Glomerular visceral epithelial cell (primary cell): ENCODE measurements at regions not wholly inside any gene's neighbourhood (a gene's known extent, or its start where the extent isn't known, plus 50 kb on each side); places are given as distances from the start of the nearest gene placed in this dataset.
"Not testable (repeated sequence)": the region's sequence is repeated elsewhere in the genome, so short reads cannot be mapped to it uniquely, and the experiment has no call there.

Experiments
- DNase-seq: peaks from one replicate; pipeline ENCODE4 v3.0.0-alpha.2; 2016; ENCODE audit errors: extremely low spot score

DNA sequence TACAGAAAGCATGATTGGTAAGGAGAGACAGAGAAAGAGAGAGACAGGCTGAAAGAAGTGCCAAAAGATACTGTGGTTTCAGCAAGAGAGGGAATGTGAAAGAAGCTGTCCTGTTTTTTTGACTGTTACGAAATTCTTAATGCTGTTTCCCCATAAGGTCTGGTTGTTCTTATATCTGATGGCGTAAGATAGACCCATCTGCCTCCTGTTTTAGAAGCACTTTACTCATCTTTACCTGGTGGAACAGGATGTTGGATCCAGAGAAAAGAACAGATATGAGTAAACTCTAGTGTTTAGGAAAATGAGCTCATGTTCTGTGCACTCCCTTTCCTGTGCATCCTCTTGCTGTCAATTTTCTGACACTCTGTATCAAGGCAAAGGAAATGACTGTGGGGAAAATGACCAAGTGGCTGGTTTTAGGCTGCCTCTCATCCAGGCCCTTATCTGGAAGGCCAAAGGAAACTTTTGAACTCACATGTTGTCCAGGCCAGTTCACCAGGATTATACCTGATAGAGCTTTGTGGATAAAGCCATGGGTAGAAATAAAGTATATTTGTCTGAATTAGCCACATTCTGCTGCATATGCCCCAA is 311.7 kb upstream of the HTR2C start:
- no peak for DNase-seq

- not testable (repeated sequence) for DNase-seq
These were observed 313.5 kb upstream of the HTR2C start for GRCh38 chrX:114270371-114270770.

DNA sequence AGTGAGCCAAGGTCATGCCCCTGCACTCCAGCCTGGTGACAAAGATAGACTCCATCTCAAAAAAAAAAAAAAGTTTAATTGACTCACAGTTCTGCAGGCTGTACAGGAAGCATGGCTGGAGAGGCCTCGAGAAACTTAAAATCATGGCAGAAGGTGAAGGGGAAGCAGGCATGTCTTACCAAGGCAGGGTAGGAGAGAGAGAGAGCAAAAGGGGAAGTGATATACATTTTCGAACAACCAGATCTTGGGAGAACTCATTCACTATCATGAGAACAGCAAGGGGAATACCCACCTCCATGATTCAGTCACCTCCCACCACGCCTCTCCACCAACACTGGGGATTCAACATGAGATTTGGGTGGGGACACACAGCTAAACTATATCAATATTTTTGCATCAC is 315.2 kb upstream of the HTR2C start:
- DNase-seq, result no peak

DNA sequence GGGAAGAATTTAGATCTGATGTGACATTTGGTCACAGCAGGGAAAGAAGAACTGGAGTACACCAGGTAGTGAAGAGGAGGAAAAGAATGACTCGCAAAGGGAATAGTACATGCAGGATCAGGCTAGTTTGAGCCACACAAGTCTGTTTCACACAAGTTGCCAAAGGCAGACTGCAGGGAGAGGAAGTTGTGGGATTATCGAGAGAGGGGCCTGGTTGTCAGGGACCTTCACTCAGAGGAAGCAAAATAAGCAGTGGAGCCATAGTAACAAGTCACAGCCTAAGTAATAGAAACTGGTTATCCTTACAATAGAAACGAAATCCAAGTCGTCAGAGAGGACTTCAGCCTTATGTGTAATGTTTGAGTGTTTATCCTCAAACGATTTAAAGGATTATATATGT is 316.7 kb upstream of the HTR2C start:
- DNase-seq, result no peak

GRCh38 chrX:114252186-114252585 is 331.7 kb upstream of the HTR2C start:
- no peak for DNase-seq

GRCh38 chrX:114251575-114251974 is 332.3 kb upstream of the HTR2C start:
- no peak for DNase-seq

GRCh38 chrX:114221445-114221844 is 362.4 kb upstream of the HTR2C start:
- DNase-seq, result no peak

DNA sequence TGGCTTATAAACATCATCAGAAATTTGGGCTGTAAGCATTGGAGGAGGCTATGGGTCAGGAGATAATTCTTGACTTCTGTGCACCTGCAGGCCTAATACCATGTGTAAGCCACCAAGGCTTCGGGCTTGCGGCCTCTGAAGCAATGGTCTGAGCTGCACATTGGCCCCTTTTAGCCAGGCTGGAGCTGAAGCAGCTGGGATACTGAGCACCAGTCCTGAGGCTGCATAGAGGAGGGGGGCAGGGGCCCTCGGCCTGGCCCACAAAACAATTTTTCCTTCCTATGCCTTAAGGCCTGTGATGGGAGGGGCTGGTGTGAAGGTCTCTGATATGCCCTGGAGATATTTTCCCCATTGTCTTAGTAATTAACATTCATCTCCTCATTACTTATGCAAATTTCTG is 373.0 kb upstream of the HTR2C start:
- DNase-seq, result no peak

DNA sequence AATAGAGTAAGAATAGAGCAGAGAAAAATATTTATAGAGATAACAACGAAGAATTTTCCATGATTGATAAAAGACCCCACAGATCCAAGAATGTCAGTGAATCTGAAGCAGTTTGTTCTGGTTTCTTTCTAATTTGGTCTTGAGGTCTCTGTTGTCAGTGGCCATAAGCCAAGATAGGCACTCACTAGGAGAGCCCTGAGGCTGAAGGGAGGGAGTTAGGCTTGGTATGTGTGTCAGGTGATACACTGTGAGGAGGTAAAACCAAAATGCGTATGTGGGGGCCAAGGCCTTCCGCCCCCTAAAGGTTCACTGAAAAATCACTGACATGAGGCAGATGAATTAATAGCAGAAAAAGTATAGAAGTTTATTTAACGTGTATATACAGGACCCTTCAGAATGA is 382.3 kb upstream of the HTR2C start:
- DNase-seq, result no peak

DNA sequence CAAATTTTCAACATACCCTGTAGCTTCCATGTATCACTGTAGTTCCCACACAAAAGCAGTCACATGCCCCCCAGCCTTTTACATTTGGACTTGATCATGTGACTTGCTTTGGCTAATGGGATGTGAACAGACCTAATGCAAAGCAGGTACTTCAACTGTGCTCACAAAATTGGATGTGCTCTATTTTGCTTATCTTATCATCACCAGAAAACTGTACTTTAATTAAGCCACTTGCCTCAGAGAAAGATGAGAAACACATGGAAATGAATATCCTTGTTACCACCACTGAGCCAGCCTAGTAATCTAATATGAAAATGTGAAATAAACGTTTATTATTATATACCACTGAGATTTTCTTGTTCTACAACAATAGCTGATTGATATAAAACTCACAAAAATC is 402.7 kb upstream of the HTR2C start:
- no peak for DNase-seq

DNA sequence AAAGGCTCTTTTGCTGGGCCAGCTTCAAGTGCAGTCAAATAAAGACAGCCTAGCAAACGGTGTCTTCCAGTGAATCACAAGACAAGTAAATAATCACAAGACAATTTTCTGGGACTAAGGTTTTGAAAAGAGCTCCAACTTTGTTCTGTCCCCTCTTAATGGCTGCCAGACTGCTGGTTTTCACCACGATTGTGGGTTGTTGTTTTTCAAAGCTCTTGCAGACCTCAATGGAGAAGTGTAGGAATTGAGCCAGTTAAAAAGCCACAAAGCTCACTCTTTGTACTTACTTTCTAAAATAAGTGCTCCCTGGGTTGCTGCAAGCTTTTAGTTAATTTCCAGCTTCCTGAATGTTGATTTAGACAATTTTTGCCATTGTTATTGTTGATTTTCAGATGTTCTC is 405.8 kb upstream of the HTR2C start:
- no peak for DNase-seq

GRCh38 chrX:114167276-114167675 is 416.6 kb upstream of the HTR2C start:
- DNase-seq, result not testable (repeated sequence)

DNA sequence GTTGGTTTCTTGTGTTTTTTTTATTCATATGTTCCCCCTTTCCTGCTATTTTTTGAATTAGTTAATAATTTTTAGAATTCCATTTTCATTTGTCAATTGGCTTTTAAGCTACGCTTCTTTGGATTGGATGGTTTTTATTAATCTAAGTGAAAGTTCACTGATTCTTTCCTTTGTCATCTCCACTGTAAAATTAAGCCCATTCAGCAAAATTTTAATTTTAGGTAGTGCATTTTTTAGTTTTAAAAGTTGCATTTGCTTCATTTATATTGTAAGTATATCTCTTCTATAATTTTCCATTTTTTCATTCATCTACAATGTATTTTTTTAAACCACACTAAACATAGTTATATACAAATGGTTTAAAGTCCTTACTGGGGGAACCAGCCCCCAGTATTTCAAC is 417.3 kb upstream of the HTR2C start:
- DNase-seq, result no peak

DNA sequence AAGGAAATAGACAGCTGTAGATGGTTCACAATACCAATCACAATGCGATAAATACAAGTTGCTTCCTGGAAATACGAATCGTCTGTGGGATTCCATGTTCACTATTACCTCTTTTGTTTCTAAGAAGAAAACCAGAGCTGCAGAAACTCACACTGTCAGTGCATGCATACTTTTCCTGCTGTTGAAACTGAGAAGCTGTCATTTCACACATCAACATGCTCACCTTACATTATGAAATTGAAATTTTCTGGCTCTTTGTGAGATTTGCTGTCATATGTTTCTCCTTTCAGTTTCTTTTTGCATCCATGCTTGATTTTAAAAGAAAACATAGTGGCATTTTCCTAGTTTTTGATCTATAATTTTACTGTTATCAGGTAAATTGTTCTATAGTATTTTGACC is 418.3 kb upstream of the HTR2C start:
- no peak for DNase-seq

GRCh38 chrX:114162068-114162735 is 421.7 kb upstream of the HTR2C start:
- no peak for DNase-seq

DNA sequence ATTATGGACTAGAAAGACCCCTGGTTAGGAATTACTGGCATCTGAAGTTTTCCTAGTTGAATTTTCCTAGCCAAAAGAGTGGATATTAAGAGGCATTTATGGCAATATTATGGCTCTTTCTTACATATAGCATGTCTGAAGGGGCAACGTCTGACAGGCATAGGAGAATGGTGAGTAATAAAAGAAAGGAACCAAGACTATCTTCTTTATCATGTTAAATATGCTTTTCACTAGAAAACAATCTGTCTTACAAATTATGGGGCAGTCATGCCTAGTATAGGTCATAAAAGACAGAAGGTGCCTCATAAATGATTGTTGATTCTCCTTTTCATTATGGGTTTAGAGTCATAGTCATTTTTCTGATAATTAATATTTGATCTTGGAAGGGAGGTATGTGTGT is 431.1 kb upstream of the HTR2C start:
- no peak for DNase-seq

GRCh38 chrX:114152130-114152529 is 431.8 kb upstream of the HTR2C start:
- DNase-seq, result no peak

GRCh38 chrX:114134465-114134864 is 449.4 kb upstream of the HTR2C start:
- DNase-seq, result no peak

- DNase-seq, result no peak
These were observed 456.4 kb upstream of the HTR2C start for GRCh38 chrX:114127411-114128025.

DNA sequence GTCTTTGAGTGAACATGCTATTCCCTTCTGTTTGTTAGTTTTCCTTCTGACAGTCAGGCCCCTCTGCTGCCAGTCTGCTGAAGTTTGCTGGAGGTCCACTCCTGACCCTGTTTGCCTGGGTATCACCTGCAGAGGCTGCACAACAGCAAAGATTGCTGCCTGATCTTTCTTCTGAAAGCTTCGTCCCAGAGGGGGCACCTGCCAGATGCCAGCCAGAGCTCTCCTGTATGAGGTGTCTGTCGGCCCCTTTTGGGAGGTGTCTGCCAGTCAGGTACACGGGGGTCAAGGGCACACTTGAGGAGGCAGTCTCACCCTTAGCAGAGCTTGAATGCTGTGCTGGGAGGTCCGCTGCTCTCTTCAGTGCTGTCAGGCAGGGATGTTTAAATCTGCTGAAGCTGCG is 456.9 kb upstream of the HTR2C start:
- DNase-seq, result no peak

DNA sequence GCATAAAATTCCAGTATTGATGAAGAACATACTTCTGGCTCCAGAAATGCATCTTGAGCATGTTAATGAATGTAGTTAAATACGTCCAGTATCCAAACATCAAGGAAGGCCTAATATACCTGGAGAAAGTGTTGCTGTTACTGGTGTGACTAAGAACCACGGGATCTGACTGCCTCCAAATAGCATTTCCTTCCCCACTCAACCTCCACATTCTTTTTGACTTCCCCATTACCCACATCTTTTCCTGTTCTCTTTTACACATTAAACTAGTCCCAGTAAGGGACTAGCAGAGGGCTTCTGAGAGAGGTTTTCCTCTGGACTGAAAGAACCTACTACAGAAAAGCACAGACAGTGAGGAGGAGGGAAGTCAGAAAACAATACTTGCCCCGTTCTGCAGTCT is 482.8 kb upstream of the HTR2C start:
- no peak for DNase-seq

GRCh38 chrX:114097866-114098265 is 486.0 kb upstream of the HTR2C start:
- DNase-seq, result no peak

DNA sequence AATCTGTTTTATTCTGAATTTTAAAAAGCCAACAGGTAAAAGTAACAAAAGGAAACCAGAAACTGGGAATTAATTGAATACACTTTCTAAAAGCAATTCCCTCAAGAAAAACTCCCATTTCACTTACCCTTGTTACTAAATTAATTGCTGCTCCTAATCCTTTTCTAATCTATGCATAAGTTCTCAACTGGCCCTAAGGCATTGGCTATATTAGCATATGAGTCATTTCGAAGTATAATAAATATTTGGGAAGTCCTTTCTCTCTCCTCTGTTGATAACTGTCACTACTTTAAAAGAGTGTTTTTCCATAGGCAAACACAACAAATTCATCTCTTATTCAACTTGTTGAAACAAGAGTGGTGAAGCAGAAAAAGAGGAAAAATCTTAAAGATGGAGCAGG is 486.5 kb upstream of the HTR2C start:
- no peak for DNase-seq

DNA sequence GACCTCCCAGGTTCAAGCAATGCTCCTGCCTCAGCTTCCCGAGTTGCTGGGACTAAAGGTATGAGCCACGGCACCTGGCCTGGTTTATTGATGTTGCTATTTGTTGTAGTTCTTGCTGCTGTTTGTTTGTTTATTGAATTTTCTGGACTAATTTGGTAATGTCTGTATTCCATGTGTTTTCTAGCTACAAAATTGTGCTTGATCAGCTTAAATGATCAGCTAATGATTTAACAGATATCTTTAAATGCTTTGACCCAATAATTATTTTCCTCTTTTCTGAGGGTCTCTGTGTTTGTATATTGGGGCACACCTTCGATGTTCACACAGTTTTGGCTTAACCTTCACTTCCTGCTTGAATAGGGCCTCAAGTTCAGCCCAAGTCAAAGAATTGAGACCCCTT is 488.1 kb upstream of the HTR2C start:
- DNase-seq, result no peak
